GM23338 (cell line): ENCODE measurements at regions not wholly inside any gene's neighbourhood (a gene's known extent, or its start where the extent isn't known, plus 50 kb on each side); places are given as distances from the start of the nearest gene placed in this dataset.

Source experiments
- CREB1 ChIP-seq: fragments of 250-450 bp; sonication (Bioruptor Pico); IDR thresholded peaks from 2 replicates; pipeline ENCODE4 v1.5.0; 2020; ENCODE audit warnings: low read depth, mild to moderate bottlenecking, moderate library complexity
- CTCF ChIP-seq, 2 experiments: fragments of 200-600 bp in 1 of 2; sonication (generic) in 1 of 2; conservative IDR thresholded peaks; 2 replicates each; pipeline versions ENCODE4 v1.5.1 to v1.6.1; 2016 to 2017; ENCODE audit warnings: antibody characterized with exemption in 2 of 2, low read depth in 2 of 2, mild to moderate bottlenecking in 2 of 2, moderate library complexity in 1 of 2
- EZH2 ChIP-seq: fragments of 200-600 bp; sonication (generic); IDR thresholded peaks from one replicate; pipeline ENCODE4 v1.8.0; 2017; ENCODE audit warnings: antibody characterized with exemption, mild to moderate bottlenecking, low read depth; ENCODE audit not compliant: unreplicated experiment
- EZH2phosphoT487 ChIP-seq: fragments of 200-600 bp; sonication (generic); IDR thresholded peaks from one replicate; pipeline ENCODE4 v1.8.1; 2018; ENCODE audit warnings: antibody characterized with exemption; ENCODE audit not compliant: unreplicated experiment
- JUNB ChIP-seq: IDR thresholded peaks from one replicate; pipeline ENCODE4 v1.6.1; 2016; ENCODE audit warnings: antibody characterized with exemption; ENCODE audit not compliant: unreplicated experiment
- NANOG ChIP-seq: IDR thresholded peaks from 2 replicates; pipeline ENCODE4 v1.6.1; 2016; ENCODE audit warnings: antibody characterized with exemption, borderline replicate concordance
- POLR2AphosphoS5 ChIP-seq: IDR thresholded peaks from 2 replicates; pipeline ENCODE4 v1.6.1; 2016; ENCODE audit warnings: antibody characterized with exemption, low read depth
- REST ChIP-seq: IDR thresholded peaks from one replicate; pipeline ENCODE4 v1.6.1; 2018; ENCODE audit warnings: antibody characterized with exemption; ENCODE audit not compliant: unreplicated experiment
- STAT1 ChIP-seq: IDR thresholded peaks from one replicate; pipeline ENCODE4 v1.6.1; 2016; ENCODE audit warnings: antibody characterized with exemption; ENCODE audit not compliant: unreplicated experiment
- ZNF114 ChIP-seq: fragments of 250-450 bp; sonication (Bioruptor Pico); IDR thresholded peaks from 2 replicates; pipeline ENCODE4 v1.5.0; 2020; ENCODE audit warnings: mild to moderate bottlenecking, moderate library complexity
- ZNF331 ChIP-seq: fragments of 250-450 bp; sonication (Bioruptor Pico); IDR thresholded peaks from 2 replicates; pipeline ENCODE4 v1.5.0; 2020; ENCODE audit warnings: low read depth, mild to moderate bottlenecking, moderate library complexity
- ZNF462 ChIP-seq: fragments of 250-450 bp; sonication (Bioruptor Pico); IDR thresholded peaks from 2 replicates; pipeline ENCODE4 v1.5.0; 2020; ENCODE audit warnings: mild to moderate bottlenecking, moderate library complexity

GRCh38 chr3:6367171-6367570 lies 493.7 kb upstream of the GRM7 start:
- no peak for TF ChIP-seq REST
- no peak for TF ChIP-seq CTCF (conservative IDR thresholded peaks at IDR 0.05; ENCODE audit: low read depth in 2 of 2)
- no peak for TF ChIP-seq POLR2AphosphoS5
- no peak for TF ChIP-seq CREB1 (CRISPR knock-in tag)
- no peak for TF ChIP-seq EZH2
- no peak for TF ChIP-seq ZNF114 (CRISPR knock-in tag)
- TF ChIP-seq STAT1, result no peak
- TF ChIP-seq EZH2phosphoT487, result no peak
- TF ChIP-seq JUNB, result no peak
- TF ChIP-seq NANOG, result no peak
- TF ChIP-seq ZNF331 (CRISPR knock-in tag), result no peak
- no peak for TF ChIP-seq ZNF462 (CRISPR knock-in tag)
